ENCODE measurements at regions not wholly inside any gene's neighbourhood (a gene's known extent, or its start where the extent isn't known, plus 50 kb on each side); places are given as distances from the start of the nearest gene placed in this dataset.

DNA sequence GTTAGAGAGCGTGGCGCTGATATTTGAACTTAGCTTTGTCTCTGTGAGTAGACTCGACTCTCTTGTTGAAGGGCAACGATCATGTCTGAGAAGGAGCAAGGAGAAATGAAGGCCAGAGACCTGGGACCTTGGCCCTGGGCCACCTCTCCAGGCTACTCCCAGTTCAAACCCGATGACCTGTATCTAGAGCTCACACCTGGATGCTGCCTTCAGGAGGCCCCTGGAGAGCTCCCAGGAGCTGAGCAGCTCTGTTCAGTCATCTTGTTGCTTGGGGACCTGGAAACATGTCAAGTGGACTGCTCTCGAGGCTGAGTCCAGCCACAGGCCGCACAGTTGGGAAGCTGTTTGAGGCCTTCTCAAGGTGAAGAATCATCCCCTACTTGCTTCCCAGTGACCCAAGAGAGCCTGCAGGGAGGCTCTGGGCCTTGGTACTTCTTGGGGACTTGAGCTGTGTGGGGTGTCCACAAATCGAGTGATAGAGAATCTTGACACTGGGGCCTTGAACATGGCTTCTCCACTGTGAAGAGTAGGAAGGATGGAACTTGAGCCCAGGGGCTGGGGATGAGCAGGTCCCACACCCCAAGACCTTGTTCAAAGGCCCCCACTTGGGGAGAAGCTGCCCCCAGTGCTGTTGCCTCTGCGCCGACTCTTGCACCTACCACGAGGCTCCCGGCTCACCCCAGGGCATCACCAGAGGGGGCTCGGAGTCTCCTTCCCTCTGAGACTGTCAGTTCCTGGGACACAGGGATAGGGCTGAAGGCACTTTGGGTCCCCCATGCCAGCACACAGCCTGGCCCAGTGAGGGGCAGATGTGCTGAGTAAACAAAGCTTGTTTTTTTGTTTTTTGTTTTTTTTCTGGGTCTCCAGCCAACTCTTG, 112.1 kb downstream of the IRX5 start:
- Mint-ChIP-seq H3K4me3 (ENCODE audit: unreplicated experiment) (no peak overlapping the region), H3K9me3 (ENCODE audit: unreplicated experiment) (no peaks in the 10 kb centered on the region), H3K36me3 (ENCODE audit: insufficient read depth, unreplicated experiment) (no peaks in the 10 kb centered on the region), H3K27ac (ENCODE audit: low read depth, unreplicated experiment) (no peak overlapping the region), H3K27me3 (ENCODE audit: insufficient read depth, unreplicated experiment) (no peaks in the 10 kb centered on the region), H3K4me1 (ENCODE audit: insufficient read depth, unreplicated experiment) (peaks cover 12% of the 10 kb centered on the region)
- TF ChIP-seq, protein P1, sequence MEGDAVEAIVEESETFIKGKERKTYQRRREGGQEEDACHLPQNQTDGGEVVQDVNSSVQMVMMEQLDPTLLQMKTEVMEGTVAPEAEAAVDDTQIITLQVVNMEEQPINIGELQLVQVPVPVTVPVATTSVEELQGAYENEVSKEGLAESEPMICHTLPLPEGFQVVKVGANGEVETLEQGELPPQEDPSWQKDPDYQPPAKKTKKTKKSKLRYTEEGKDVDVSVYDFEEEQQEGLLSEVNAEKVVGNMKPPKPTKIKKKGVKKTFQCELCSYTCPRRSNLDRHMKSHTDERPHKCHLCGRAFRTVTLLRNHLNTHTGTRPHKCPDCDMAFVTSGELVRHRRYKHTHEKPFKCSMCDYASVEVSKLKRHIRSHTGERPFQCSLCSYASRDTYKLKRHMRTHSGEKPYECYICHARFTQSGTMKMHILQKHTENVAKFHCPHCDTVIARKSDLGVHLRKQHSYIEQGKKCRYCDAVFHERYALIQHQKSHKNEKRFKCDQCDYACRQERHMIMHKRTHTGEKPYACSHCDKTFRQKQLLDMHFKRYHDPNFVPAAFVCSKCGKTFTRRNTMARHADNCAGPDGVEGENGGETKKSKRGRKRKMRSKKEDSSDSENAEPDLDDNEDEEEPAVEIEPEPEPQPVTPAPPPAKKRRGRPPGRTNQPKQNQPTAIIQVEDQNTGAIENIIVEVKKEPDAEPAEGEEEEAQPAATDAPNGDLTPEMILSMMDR (IDR thresholded peaks at IDR 0.05; ENCODE audit: unreplicated experiment) = no peak
- POLR2A ChIA-PET = interaction anchor here (1.2 kb wide), 1 partner anchor 104 kb away, joined by 3 read pairs; no protein-coding TSS in a partner anchor
- BruUV-seq (replicated peaks) = no TSS peak
- CTCF ChIA-PET = interaction anchor here (0.7 to 1.0 kb wide), 2 partner anchors 8 to 10 kb away, joined by 3 read pairs; no protein-coding TSS in a partner anchor
- intact Hi-C loops (cut with micrococcal nuclease) = no loop called here
- no peak for DNase-seq (ENCODE audit: unreplicated experiment)

DNA sequence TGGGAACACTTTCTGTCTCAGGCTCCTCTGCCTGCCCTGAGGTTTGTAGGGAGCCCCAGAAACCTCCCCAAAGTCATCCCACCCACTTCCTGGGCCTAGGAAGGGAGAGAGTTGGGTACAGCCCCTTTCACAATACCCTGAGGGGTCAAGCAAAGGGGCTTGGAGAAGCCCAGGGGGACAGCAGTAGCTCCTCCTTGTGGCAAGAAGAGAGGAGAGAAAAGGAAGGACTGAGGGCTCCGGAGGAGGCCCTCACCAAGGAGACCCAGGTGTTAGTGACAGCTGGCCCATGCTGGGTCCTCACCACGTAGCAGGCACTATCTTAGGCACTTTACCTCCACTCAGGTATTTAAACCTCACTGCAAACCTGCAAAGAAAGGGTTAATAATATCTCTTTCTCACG, 112.8 kb downstream of the IRX5 start:
- H3K27ac Mint-ChIP-seq (ENCODE audit: low read depth, unreplicated experiment) = no peak overlapping the region
- H3K36me3 Mint-ChIP-seq (ENCODE audit: insufficient read depth, unreplicated experiment) = no peaks in the 10 kb centered on the region
- H3K27me3 Mint-ChIP-seq (ENCODE audit: insufficient read depth, unreplicated experiment) = no peaks in the 10 kb centered on the region
- H3K9me3 Mint-ChIP-seq (ENCODE audit: unreplicated experiment) = no peaks in the 10 kb centered on the region
- DNase-seq (ENCODE audit: unreplicated experiment) = no peak
- TF ChIP-seq, protein P1 (IDR thresholded peaks at IDR 0.05; ENCODE audit: unreplicated experiment) = no peak
- BruUV-seq (replicated peaks) = no TSS peak
- CTCF ChIA-PET = interaction anchor here (0.6 to 1.1 kb wide), 6 partner anchors 8 to 198 kb away, joined by 3 to 4 read pairs (median 3); no protein-coding TSS in a partner anchor
- no peak overlapping the region for H3K4me3 Mint-ChIP-seq (ENCODE audit: unreplicated experiment)
- H3K4me1 Mint-ChIP-seq (ENCODE audit: insufficient read depth, unreplicated experiment) = peaks cover 12% of the 10 kb centered on the region
- intact Hi-C loops (cut with micrococcal nuclease) = no loop called here
- POLR2A ChIA-PET = no interaction called here

DNA sequence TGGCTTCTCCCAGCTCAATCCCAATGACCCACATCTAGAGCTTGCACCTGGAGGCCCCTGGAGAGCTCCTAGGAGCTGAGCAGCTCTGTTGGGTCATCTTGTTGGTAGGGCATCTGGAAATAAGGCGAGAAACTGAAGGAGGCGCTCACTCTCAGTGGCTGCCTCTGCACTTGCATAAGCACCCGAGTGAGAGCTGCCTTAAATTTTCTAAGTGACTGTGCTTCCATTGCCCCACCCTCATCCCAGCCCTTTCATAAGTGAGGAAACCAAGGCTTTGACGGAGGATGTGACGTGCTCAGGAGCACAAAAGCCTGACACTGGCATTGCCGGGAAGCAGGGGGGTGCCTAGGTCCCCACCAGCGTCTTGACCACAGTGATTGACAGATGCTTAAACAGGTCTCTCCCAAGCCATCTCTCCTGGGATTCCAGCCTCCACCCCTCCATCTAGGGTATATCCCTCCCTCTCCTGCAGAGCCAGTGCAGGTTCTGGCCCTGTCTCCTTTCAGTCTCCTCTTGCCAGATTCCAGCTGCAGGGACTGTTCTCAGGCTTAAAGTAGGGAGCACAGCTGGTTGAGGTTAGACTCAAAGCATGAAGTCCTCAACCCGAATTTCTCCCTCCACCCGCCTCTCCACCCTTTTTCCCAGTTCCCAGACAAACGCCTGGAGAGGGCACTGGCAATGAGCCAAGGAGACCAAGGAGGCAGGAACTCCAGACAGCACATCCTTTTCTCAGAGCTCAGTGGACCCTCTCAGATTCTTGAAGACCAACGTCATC, 113.7 kb downstream of the IRX5 start:
- no peak overlapping the region for H3K27ac Mint-ChIP-seq (ENCODE audit: low read depth, unreplicated experiment)
- no TSS peak for BruUV-seq (replicated peaks)
- H3K9me3 Mint-ChIP-seq (ENCODE audit: unreplicated experiment) = no peaks in the 10 kb centered on the region
- H3K4me1 Mint-ChIP-seq (ENCODE audit: insufficient read depth, unreplicated experiment) = peaks cover 7% of the 10 kb centered on the region
- DNase-seq (ENCODE audit: unreplicated experiment) = no peak
- TF ChIP-seq, protein P1 (IDR thresholded peaks at IDR 0.05; ENCODE audit: unreplicated experiment) = no peak
- intact Hi-C loops (cut with micrococcal nuclease) = no loop called here
- no peaks in the 10 kb centered on the region for H3K36me3 Mint-ChIP-seq (ENCODE audit: insufficient read depth, unreplicated experiment)
- no peaks in the 10 kb centered on the region for H3K27me3 Mint-ChIP-seq (ENCODE audit: insufficient read depth, unreplicated experiment)
- CTCF ChIA-PET = interaction anchor here (0.7 to 1.1 kb wide), 2 partner anchors 9 to 114 kb away, joined by 3 read pairs; no protein-coding TSS in a partner anchor
- POLR2A ChIA-PET = no interaction called here
- H3K4me3 Mint-ChIP-seq (ENCODE audit: unreplicated experiment) = no peak overlapping the region

DNA sequence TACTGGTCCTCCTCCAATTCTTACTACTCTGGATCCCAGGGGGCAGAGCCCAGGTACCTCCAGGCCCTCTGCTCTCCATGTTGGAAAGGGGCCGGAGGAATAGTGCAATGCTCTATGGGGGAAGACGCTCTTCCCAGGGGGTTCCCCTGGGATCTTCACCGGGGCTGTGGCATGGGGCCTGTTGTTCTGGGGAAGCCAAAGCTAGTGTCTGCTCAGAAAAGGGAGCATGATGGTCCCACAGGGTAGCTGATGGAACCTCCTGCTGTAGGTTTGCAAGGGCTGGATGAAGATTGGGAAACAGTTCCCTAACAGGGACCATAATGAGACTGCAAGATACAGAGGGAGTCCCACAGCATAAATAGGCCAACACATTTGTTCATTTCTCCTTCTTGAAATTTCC, 114.7 kb downstream of the IRX5 start:
- TF ChIP-seq, protein P1 (IDR thresholded peaks at IDR 0.05; ENCODE audit: unreplicated experiment) = no peak
- intact Hi-C loops (cut with micrococcal nuclease) = no loop called here
- Mint-ChIP-seq H3K9me3 (ENCODE audit: unreplicated experiment) (no peaks in the 10 kb centered on the region), H3K27me3 (ENCODE audit: insufficient read depth, unreplicated experiment) (no peaks in the 10 kb centered on the region), H3K4me3 (ENCODE audit: unreplicated experiment) (no peak overlapping the region), H3K36me3 (ENCODE audit: insufficient read depth, unreplicated experiment) (no peaks in the 10 kb centered on the region), H3K4me1 (ENCODE audit: insufficient read depth, unreplicated experiment) (no peaks in the 10 kb centered on the region), H3K27ac (ENCODE audit: low read depth, unreplicated experiment) (no peak overlapping the region)
- BruUV-seq (replicated peaks) = no TSS peak
- CTCF ChIA-PET = no interaction called here
- DNase-seq (ENCODE audit: unreplicated experiment) = no peak
- POLR2A ChIA-PET = no interaction called here
